Kidney epithelial cell (primary cell): ENCODE measurements at regions not wholly inside any gene's neighbourhood (a gene's known extent, or its start where the extent isn't known, plus 50 kb on each side); places are given as distances from the start of the nearest gene placed in this dataset.

Source experiments
- DNase-seq: peaks from one replicate; pipeline ENCODE4 v3.0.0-alpha.2; 2010; ENCODE audit warnings: low read depth
- H3K27me3 ChIP-seq: 2 replicates; pipeline ENCODE4 v1.6.0; 2011; ENCODE audit warnings: low read length; ENCODE audit not compliant: control insufficient read depth, insufficient read depth
- H3K36me3 ChIP-seq: 2 replicates; pipeline ENCODE4 v1.5.1; 2011; ENCODE audit warnings: low read length; ENCODE audit not compliant: control insufficient read depth, insufficient read depth
- H3K4me3 ChIP-seq: 2 replicates; pipeline ENCODE4 v1.5.1; 2011; ENCODE audit warnings: low read depth, mild to moderate bottlenecking, control low read depth, low read length
- TF ChIP-seq, protein P1 (sequence below): IDR thresholded peaks from 2 replicates; pipeline ENCODE4 v1.5.1; 2011; ENCODE audit warnings: mild to moderate bottlenecking, moderate library complexity, low read length, control low read depth, inconsistent platforms; ENCODE audit not compliant: insufficient read depth, poor library complexity, severe bottlenecking

DNA sequence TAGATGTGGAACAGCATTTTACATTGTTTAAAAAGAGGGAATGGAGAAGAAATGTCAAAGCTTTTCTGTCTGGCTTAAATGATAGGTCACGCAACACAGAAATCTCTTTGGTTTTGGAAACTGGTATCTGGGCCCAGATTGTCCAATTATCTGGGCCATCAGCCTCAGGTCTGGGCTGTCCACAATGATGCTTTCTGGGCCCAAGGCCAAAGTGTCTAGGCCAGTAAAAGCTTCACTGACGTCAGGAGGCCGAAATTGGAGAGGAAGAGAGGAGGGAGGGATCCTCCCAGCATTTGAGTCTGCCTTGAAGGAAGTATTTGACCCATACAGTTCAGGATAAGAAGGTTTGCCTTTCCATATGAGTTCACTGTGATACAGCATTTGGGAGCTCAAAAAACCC is 60.7 kb upstream of the ALDH1A3 start:
- TF ChIP-seq, protein P1, sequence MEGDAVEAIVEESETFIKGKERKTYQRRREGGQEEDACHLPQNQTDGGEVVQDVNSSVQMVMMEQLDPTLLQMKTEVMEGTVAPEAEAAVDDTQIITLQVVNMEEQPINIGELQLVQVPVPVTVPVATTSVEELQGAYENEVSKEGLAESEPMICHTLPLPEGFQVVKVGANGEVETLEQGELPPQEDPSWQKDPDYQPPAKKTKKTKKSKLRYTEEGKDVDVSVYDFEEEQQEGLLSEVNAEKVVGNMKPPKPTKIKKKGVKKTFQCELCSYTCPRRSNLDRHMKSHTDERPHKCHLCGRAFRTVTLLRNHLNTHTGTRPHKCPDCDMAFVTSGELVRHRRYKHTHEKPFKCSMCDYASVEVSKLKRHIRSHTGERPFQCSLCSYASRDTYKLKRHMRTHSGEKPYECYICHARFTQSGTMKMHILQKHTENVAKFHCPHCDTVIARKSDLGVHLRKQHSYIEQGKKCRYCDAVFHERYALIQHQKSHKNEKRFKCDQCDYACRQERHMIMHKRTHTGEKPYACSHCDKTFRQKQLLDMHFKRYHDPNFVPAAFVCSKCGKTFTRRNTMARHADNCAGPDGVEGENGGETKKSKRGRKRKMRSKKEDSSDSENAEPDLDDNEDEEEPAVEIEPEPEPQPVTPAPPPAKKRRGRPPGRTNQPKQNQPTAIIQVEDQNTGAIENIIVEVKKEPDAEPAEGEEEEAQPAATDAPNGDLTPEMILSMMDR = no peak
- no peak for DNase-seq
- Histone ChIP-seq H3K36me3 (no peaks in the 10 kb centered on the region), H3K27me3 (no peaks in the 10 kb centered on the region), H3K4me3 (no peak overlapping the region)

DNA sequence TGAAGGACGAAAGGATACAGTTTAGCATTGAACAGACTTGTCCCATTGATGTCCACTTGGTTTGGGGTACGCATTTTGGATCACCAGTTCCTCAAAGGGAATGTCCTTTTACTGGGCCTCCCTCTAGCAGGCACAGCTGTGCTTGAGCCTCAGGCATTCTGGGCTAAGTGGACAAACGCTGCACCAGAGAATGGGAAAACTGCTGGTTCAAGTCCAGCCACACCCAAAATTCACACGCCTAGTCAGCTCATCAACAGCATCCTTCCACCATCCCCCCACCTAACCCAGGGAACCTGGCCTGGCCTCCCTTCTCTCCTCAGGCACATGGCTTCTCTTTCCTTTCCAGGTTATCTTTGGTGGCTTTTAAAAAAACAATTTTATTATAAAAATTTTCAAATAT is 59.1 kb upstream of the ALDH1A3 start:
- TF ChIP-seq, protein P1 = no peak
- H3K36me3 ChIP-seq = no peaks in the 10 kb centered on the region
- no peak for DNase-seq
- H3K4me3 ChIP-seq = no peak overlapping the region
- H3K27me3 ChIP-seq = no peaks in the 10 kb centered on the region

GRCh38 chr15:100821327-100821726 is 58.3 kb upstream of the ALDH1A3 start:
- H3K4me3 ChIP-seq = no peak overlapping the region
- H3K27me3 ChIP-seq = no peaks in the 10 kb centered on the region
- TF ChIP-seq, protein P1 = no peak
- no peak for DNase-seq
- no peaks in the 10 kb centered on the region for H3K36me3 ChIP-seq

DNA sequence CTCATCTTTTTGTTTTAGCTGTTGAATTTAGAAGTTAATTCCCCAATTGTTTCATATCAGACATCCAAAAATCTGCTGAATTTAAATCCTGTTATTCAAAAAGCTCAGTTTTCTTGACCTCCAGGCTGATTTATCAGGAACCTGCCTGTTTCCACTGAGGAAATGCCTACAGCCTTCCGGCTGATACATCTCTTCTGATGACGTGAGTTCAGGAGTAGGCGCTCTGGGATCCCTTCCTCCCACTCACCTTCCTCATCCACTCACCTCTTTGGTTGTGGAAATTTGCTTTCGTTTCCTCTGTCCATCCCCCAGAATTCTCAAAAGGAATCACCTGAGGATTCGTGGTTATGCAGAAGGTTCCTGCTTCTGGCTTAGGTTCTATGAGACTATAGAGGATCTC is 55.4 kb upstream of the ALDH1A3 start:
- H3K36me3 ChIP-seq = no peaks in the 10 kb centered on the region
- no peak for DNase-seq
- TF ChIP-seq, protein P1 = no peak
- no peaks in the 10 kb centered on the region for H3K27me3 ChIP-seq
- H3K4me3 ChIP-seq = no peak overlapping the region

- DNase-seq = no peak
- no peaks in the 10 kb centered on the region for H3K27me3 ChIP-seq
- TF ChIP-seq, protein P1 = no peak
- no peaks in the 10 kb centered on the region for H3K36me3 ChIP-seq
- no peak overlapping the region for H3K4me3 ChIP-seq
Observed at GRCh38 chr15:100829457-100829856, 50.2 kb upstream of the ALDH1A3 start.
